RWPE2 (cell line): ENCODE measurements at regions not wholly inside any gene's neighbourhood (a gene's known extent, or its start where the extent isn't known, plus 50 kb on each side); places are given as distances from the start of the nearest gene placed in this dataset.
A peak's percentile ranks its signal among the peaks of the same experiment; 100 is the strongest.

Source experiments
- ATAC-seq: fragments of 200-7000 bp; cut with Tn5 transposase; 3 replicates; pipeline ENCODE4 v1.9.1; 2021; ENCODE audit warnings: low read depth
- DNase-seq: peaks from one replicate; pipeline ENCODE4 v3.0.0-alpha.2; 2020; ENCODE audit warnings: low spot score
- H3K27ac ChIP-seq: fragments of 450-650 bp; 2 replicates; pipeline ENCODE4 v1.5.1; 2017; ENCODE audit warnings: mild to moderate bottlenecking; ENCODE audit not compliant: poor library complexity, severe bottlenecking
- H3K27me3 ChIP-seq: fragments of 250-450 bp; sonication (Bioruptor Pico); 2 replicates; pipeline ENCODE4 v1.5.1; 2021; ENCODE audit warnings: mild to moderate bottlenecking, moderate library complexity; ENCODE audit not compliant: insufficient read depth, poor library complexity, severe bottlenecking
- H3K36me3 ChIP-seq: fragments of 250-450 bp; sonication (Bioruptor Pico); 2 replicates; pipeline ENCODE4 v1.5.1; 2020; ENCODE audit warnings: low read depth, mild to moderate bottlenecking, moderate library complexity
- H3K4me1 ChIP-seq: fragments of 250-450 bp; sonication (Bioruptor Pico); 2 replicates; pipeline ENCODE4 v1.5.1; 2021; ENCODE audit warnings: mild to moderate bottlenecking, moderate library complexity; ENCODE audit not compliant: insufficient read depth, poor library complexity, severe bottlenecking
- H3K4me3 ChIP-seq: fragments of 250-450 bp; sonication (Bioruptor Pico); 2 replicates; pipeline ENCODE4 v1.5.1; 2021; ENCODE audit warnings: mild to moderate bottlenecking, moderate library complexity; ENCODE audit not compliant: severe bottlenecking
- H3K9me3 ChIP-seq: fragments of 250-450 bp; sonication (Bioruptor Pico); 2 replicates; pipeline ENCODE4 v1.5.1; 2021; ENCODE audit warnings: mild to moderate bottlenecking, moderate library complexity; ENCODE audit not compliant: severe bottlenecking
- TF ChIP-seq, protein P1 (sequence below): fragments of 450-650 bp; IDR thresholded peaks from one replicate; pipeline ENCODE4 v1.5.1; 2017; ENCODE audit warnings: mild to moderate bottlenecking, moderate library complexity; ENCODE audit not compliant: poor library complexity, severe bottlenecking

DNA sequence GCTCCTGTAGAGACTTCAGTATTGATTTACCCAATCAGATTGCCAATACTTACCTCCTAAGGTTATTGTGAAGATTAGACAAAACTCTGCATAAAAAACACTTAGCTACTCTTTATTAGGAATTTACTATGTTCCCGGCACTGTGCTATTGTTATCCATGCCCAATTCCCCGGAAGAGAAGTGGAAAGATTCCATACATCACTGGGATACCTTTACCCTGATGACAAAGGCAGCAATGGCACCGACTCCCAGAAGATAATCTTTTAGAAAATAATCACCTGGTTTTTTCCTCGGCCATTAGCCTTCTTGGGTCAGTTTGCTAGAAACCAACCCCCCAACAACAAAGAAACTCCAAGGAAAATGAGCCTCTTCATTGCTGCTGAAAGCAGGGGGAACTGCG is 226.0 kb downstream of the SNX18 start:
- ATAC-seq, result no peak
- no peaks in the 10 kb centered on the region for H3K36me3 ChIP-seq
- no peaks in the 10 kb centered on the region for H3K9me3 ChIP-seq
- H3K27ac ChIP-seq, result peak overlapping the region; percentile 46
- no peaks in the 10 kb centered on the region for H3K27me3 ChIP-seq
- DNase-seq, result no peak
- TF ChIP-seq, protein P1, sequence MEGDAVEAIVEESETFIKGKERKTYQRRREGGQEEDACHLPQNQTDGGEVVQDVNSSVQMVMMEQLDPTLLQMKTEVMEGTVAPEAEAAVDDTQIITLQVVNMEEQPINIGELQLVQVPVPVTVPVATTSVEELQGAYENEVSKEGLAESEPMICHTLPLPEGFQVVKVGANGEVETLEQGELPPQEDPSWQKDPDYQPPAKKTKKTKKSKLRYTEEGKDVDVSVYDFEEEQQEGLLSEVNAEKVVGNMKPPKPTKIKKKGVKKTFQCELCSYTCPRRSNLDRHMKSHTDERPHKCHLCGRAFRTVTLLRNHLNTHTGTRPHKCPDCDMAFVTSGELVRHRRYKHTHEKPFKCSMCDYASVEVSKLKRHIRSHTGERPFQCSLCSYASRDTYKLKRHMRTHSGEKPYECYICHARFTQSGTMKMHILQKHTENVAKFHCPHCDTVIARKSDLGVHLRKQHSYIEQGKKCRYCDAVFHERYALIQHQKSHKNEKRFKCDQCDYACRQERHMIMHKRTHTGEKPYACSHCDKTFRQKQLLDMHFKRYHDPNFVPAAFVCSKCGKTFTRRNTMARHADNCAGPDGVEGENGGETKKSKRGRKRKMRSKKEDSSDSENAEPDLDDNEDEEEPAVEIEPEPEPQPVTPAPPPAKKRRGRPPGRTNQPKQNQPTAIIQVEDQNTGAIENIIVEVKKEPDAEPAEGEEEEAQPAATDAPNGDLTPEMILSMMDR, result no peak
- peaks cover 28% of the 10 kb centered on the region for H3K4me1 ChIP-seq
- no peak overlapping the region for H3K4me3 ChIP-seq

DNA sequence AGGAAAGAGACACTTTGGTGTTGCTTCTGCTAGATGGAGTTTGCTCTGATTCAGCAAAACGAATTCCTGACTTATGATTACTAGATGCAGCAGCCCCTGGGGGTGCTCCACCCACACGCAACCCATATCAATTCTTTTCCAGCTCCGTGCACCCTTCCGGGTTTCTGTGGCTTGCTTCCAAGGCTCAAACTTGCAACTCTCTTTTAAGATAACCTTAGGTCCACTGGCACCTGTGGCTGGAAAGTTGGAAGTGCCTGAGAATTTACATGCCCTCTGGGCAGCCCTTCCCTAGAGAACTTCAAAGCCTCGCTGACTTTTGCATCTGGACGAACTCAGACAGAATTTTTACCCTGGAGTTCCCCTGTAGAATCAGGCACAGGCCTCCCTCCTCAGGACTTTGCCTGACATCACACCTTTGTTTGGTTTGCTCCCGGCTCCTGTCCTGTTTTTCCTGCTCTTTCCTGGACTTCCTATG is 224.9 kb downstream of the SNX18 start:
- Histone ChIP-seq H3K27ac (peak overlapping the region; percentile 46), H3K27me3 (no peaks in the 10 kb centered on the region), H3K9me3 (no peaks in the 10 kb centered on the region), H3K4me3 (no peak overlapping the region), H3K36me3 (no peaks in the 10 kb centered on the region), H3K4me1 (peaks cover 28% of the 10 kb centered on the region)
- DNase-seq (peak; percentile 84), ATAC-seq (peak; percentile 85)
- TF ChIP-seq, protein P1, result peak; percentile 65

DNA sequence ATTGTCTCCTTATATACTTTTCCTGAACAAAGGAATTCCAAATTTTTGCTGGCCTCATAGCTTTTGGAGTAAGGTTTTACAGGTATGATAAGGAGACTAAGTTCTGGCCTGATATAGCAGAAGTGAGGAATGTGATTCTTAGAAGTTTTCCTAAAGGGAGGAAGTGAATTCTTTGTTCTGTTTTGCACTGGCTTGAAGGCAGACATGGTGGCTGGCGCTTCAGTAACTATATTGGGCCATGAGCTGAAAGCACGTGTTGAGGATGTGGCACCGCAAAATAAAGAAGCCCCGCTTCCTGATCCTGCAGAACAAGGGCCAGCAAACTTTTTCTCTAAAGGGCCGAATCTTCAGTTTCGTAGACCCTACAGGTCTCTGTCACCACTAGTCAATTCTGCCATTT is 224.2 kb downstream of the SNX18 start:
- Histone ChIP-seq H3K27me3 (no peaks in the 10 kb centered on the region), H3K27ac (peak overlapping the region; percentile 46), H3K4me1 (peaks cover 28% of the 10 kb centered on the region), H3K4me3 (no peak overlapping the region), H3K9me3 (no peaks in the 10 kb centered on the region), H3K36me3 (no peaks in the 10 kb centered on the region)
- no peak for ATAC-seq
- DNase-seq, result no peak
- TF ChIP-seq, protein P1, result no peak

DNA sequence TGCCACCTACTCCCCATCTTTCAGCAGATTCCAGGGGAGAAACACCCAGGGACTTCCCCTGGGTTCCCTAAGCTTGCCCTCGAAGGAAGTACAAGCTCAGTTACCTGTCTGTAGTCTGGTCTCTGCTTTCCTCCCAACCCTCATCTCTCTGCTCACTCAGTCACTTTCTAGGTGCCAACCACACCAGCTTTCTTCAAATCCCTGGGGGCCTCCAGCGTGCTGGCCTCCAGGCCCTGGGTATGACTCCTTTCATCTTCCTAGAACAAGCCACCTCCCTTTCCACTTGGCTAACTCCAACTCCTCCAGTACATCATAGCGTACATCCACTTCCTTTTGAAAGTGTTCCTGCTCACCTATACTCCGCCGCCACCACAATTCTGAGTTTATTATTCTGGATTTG is 222.6 kb downstream of the SNX18 start:
- Histone ChIP-seq H3K9me3 (no peaks in the 10 kb centered on the region), H3K4me1 (peaks cover 28% of the 10 kb centered on the region), H3K4me3 (no peak overlapping the region), H3K27ac (no peak overlapping the region), H3K27me3 (no peaks in the 10 kb centered on the region), H3K36me3 (no peaks in the 10 kb centered on the region)
- TF ChIP-seq, protein P1, result no peak
- DNase-seq (no peak), ATAC-seq (no peak)

DNA sequence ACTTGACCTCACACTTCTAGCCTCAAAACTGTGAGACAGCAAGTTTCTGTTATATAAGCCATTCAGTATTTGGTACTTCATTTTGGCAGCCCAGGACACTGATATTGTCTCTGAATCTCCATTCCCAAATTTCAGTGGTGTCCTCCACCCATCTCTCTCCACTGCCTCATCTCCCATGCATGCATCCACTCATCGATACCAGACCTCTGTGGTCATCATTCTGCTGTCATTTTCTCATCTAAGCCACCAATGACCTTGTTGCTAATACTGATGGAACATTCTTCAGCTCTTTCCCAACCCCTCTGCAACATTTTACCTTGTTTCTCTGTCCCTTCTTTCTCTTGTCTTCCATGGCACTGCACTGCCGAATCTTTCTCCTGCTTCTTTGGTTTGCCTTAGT is 221.8 kb downstream of the SNX18 start:
- H3K27me3 ChIP-seq, result no peaks in the 10 kb centered on the region
- peaks cover 24% of the 10 kb centered on the region for H3K4me1 ChIP-seq
- H3K4me3 ChIP-seq, result no peak overlapping the region
- DNase-seq (no peak), ATAC-seq (no peak)
- no peak overlapping the region for H3K27ac ChIP-seq
- H3K9me3 ChIP-seq, result no peaks in the 10 kb centered on the region
- no peaks in the 10 kb centered on the region for H3K36me3 ChIP-seq
- TF ChIP-seq, protein P1, result no peak
